GM12892 (cell line): ENCODE measurements at regions not wholly inside any gene's neighbourhood (a gene's known extent, or its start where the extent isn't known, plus 50 kb on each side); places are given as distances from the start of the nearest gene placed in this dataset.
A peak's percentile ranks its signal among the peaks of the same experiment; 100 is the strongest.

ENCODE experiments used
- DNase-seq: peaks from one replicate; pipeline ENCODE4 v3.0.0; 2011; ENCODE audit not compliant: insufficient read length
- FAIRE-seq: peaks from 2 replicates; lab custom pipeline; 2011; peaks lifted over from hg19 to GRCh38; lab: Jason Lieb, UNC
- POLR2A ChIP-seq: IDR thresholded peaks from 2 replicates; pipeline ENCODE4 v1.6.1; 2011; ENCODE audit warnings: low read depth, low read length, control low read depth
- POLR2AphosphoS5 ChIP-seq: IDR thresholded peaks from 2 replicates; pipeline ENCODE4 v1.6.1; 2011; ENCODE audit warnings: low read depth, low read length, control low read depth
- TAF1 ChIP-seq: IDR thresholded peaks from 2 replicates; pipeline ENCODE4 v1.6.1; 2011; ENCODE audit warnings: low read depth, mild to moderate bottlenecking, control low read depth, low read length, borderline replicate concordance

DNA sequence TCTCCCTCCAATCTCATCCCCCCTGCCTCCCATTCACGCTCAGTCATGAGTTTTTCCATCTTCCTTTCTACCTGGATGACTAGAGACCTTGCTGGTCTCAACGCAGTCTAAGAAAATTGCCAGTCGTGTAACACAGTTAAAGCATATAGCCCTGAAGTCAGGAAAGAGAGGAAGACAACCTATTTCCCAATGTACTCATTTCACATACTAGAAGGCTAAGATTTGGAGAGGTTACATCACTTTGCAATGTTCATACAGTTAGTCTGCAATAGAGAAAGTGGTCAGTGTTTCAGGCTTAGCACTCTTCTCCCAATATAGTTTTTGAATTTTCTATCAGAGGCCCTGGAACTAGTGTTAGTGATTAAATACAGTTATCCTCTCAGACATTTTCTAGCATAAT is 278.6 kb downstream of the EDEM1 start:
- DNase-seq, result no peak
- no peak for FAIRE-seq
- TF ChIP-seq POLR2A, result no peak
- no peak for TF ChIP-seq TAF1

DNA sequence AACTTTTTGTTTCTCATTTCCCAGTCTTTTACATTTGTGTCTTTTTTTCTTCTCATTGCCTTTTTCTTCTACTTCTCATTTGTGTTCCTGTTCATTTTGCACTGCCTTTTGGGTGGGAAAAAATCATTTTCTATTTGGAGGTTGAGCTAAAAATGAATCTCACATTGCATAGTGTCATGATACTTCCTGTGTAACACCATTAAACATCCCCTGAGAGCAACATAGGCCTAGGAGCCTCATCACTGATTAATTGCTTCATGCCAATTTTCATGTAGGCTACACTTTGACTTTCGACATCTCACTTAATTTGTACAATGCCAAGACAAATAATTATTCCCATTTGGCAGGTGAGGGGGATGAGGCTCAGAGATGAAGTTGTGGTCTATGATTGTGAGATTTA is 279.2 kb downstream of the EDEM1 start:
- FAIRE-seq (peak; percentile 80), DNase-seq (no peak)
- TF ChIP-seq POLR2A, result no peak
- TF ChIP-seq POLR2AphosphoS5, result no peak
- TF ChIP-seq TAF1, result no peak

DNA sequence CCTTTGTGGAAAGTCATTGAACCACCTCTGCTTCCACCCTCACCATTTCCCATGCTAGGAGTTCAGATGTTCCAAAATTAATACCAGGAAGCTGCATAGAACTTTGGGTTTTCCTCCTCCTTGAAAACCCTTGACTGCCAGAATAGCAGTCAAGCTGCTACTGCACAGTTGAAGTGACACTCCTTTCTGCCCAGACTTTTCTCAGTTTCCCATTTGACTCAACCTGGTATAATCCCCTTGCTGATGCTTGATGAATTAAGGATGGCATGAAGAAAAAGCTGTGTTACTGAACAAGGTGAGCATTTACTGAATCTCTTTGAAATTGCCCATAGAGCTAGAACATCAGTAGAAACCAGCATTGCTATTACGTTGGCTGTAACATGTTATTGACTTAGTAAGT is 286.0 kb downstream of the EDEM1 start:
- FAIRE-seq, result peak; percentile 5

DNA sequence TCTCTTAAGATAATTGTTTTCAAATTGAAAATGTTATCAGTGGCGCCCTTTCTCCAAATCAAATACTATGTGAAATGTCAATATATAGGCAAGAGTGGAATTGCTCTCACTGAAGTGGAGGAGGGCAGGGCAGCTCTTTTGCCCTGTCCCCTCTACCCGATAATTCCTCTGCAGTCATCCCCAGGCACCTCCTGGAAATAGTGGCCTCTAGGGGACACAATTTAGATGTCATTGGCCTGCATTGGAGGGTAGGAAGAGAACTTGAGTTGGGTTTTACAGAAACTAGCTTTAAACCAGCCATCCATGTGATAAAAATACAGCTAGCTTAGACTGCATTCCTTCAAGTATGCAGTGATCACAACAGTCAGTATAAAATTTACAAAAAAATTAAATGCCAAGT is 288.9 kb downstream of the EDEM1 start:
- FAIRE-seq (no peak), DNase-seq (no peak)
- TF ChIP-seq POLR2A (no peak), POLR2AphosphoS5 (no peak), TAF1 (no peak)

More for the DNA sequence above, 286.0 kb downstream of the EDEM1 start:
- no peak for DNase-seq
- no peak for TF ChIP-seq POLR2A
- TF ChIP-seq TAF1, result no peak
- TF ChIP-seq POLR2AphosphoS5, result no peak

DNA sequence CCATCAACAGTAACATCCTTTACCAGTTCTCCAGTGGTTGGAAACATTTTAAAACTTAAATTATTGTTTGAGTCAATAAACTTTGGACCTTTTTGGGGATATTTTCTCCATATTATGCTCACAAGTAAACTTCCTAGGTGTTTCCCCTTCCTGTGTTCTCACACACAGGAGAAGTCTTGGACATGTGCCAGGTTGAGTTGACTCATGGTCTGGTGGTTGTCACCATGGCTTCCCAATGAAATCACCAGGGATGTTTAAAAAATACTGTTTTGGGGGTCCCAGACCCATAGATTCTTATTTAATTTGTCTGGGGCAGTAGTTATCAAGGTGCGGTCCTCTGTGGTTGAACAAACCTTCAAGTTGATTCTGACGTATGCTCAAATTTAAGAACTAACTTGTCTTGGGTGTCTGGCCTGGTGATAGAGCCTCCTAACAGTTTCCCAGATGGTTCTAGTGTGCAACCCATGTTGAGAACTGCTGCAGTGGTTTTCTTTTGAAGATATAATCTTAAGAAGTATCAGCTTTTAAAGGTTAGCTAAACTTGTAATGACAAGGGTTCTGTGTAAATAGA is 291.8 kb downstream of the EDEM1 start:
- FAIRE-seq (no peak), DNase-seq (no peak)
- no peak for TF ChIP-seq TAF1
- no peak for TF ChIP-seq POLR2AphosphoS5
- no peak for TF ChIP-seq POLR2A

DNA sequence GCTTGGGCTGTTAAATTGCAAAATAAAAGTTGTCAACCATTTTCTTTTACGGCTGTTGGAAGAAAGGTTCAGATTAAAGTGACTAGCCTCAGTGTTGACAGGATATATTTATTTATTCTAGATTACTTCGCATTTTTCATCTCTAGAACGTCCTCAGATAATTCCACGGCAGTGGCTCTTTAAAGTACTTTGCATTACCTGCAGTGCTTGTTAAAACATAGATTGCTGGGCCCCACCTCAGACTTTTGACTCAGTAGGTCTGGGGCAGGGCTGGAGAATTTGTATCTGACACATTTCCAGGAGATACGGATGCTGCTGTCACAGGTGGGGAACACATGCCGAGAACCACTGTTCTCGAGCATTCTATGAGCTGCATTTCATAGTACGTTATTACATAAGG is 292.7 kb downstream of the EDEM1 start:
- FAIRE-seq (no peak), DNase-seq (no peak)
- TF ChIP-seq POLR2AphosphoS5, result no peak
- TF ChIP-seq TAF1, result no peak
- no peak for TF ChIP-seq POLR2A

DNA sequence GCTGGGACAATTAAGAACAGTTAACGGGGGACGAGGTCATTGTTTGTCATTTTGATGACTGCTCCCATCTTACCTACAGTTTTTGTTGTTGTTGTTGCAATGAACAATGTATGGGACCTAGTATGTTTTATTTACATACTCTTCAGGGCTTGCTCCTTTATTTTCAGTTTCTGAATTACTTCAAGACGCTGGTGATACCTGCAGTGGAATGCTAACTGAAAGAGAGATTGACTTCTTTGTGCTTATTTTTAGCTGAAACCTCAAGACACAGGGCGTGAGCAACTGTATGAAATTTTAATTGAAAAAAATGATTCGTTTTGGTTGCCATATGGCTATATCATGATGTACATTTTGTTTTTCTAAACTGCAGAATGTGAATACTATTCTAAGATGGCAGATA is 297.9 kb downstream of the EDEM1 start:
- TF ChIP-seq POLR2AphosphoS5, result no peak
- TF ChIP-seq TAF1, result no peak
- TF ChIP-seq POLR2A, result no peak
- FAIRE-seq (peak; percentile 77), DNase-seq (no peak)

DNA sequence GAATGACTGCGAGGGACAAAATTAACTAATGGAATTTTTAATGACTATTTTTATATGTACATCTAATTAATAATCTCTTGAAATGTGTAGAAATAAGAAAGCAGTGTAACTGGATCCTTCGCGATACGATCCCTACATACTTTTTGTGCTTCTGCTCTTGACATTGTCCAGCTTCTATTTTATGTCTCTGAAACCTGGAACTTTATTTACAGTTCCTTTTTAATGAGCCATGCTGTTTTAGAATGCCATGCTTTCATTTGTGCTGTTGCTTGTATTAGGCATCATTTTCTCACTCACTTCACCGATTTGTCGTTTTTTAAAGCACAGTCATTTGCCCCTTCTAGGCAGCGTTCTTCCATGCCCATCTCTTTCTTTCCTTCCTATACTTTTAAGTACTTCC is 301.3 kb downstream of the EDEM1 start:
- no peak for DNase-seq
- no peak for FAIRE-seq
- TF ChIP-seq POLR2AphosphoS5 (no peak), POLR2A (no peak), TAF1 (no peak)

DNA sequence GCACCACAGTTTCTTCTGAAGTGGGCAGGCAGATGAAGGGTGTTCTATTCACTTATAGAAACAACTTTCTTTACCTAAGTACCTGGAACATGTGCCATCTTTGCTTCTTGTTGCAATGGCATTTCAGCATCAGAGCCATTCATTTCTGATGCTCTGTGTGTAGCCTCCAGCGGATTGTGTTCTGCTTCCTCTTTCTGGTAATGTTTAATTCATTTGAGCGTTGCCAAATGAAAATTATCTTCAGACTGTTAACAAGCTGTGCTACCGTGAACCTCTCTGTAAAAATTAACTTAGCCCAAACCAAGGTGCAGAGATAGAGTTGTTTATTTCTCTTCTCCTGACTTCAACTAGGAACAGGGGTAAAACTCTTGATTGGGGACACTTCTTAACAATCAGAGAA is 302.0 kb downstream of the EDEM1 start:
- no peak for TF ChIP-seq POLR2AphosphoS5
- TF ChIP-seq TAF1, result no peak
- no peak for TF ChIP-seq POLR2A
- no peak for FAIRE-seq

DNA sequence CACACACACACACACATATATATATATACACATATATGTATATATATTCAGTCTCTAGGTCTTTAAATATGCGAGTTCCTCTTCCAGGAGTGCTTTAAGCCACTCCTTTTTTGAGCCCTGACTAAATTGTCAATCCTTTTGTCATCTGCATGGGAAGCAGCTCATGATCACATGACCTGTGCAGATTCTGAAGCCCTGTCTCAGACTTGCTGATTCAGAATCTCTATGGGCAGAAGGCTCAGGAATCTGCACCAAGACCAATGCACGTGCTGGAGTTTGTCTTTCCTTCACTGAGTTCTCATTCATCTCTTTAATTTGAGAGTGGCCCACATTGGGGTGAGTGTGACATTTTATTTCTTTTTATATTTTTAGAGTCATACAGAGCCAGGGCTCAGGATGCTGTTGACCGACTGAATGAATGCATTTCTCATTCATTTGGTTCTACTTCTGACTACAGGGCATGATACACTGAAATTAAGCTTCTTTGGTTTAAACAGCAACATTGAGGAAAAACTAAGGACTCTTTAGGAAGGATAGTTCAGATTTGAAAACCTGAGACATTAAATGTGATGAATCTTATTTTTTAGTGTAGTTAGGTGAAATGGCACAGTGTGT is 307.5 kb downstream of the EDEM1 start:
- TF ChIP-seq TAF1, result no peak
- TF ChIP-seq POLR2AphosphoS5, result no peak
- TF ChIP-seq POLR2A, result no peak
- FAIRE-seq, result no peak
- no peak for DNase-seq

More for the DNA sequence above, 302.0 kb downstream of the EDEM1 start:
- no peak for DNase-seq

DNA sequence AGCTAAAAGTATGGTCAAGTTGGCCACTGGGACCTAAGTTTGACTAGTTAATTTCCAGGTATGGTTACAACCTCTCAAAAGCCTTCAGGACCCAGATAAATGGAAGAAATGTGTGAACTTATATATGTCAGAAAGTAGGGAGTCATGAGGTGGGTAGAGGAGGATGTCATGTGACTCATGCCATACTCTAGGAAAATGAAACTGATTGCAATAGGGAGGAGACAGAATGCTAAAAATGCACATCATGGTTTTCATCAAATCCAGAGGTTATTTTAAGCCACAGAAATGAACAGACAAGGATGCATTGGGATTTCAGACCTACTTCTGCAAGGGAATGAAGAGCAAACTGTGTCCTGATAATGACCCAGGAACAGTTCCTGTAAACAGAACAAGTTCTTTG is 310.0 kb downstream of the EDEM1 start:
- no peak for FAIRE-seq
- no peak for TF ChIP-seq POLR2AphosphoS5
- no peak for TF ChIP-seq TAF1
- no peak for TF ChIP-seq POLR2A
- no peak for DNase-seq

DNA sequence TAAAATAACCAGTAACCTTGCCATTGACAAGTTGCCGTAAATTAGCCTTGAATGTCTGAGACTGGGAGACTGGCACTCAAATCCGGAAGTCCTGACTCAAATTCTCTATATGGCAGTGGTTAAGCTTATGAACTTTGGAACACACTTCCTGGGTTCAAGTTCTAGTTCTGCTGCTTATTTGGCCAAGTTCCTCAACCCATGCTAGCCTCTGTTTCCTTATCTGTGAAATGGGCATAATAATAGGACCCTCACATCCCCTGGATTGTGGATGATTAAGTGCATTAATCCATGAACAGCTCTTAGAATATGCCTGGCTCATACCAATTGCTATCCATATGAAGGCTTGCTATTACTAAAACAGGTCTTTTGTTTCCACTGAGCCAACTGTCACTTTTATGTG is 311.5 kb downstream of the EDEM1 start:
- TF ChIP-seq TAF1 (no peak), POLR2A (no peak)
- DNase-seq (no peak), FAIRE-seq (peak; percentile 48)
